SIG-M5 treated with dmso at 0.1 percent for 504 hours (cell line): ENCODE measurements at regions not wholly inside any gene's neighbourhood (a gene's known extent, or its start where the extent isn't known, plus 50 kb on each side); places are given as distances from the start of the nearest gene placed in this dataset.
"Not testable (repeated sequence)": the region's sequence is repeated elsewhere in the genome, so short reads cannot be mapped to it uniquely, and the experiment has no call there.

ENCODE experiments used
- DNase-seq: peaks from one replicate; lab custom pipeline; 2025; ENCODE audit not compliant: unreplicated experiment; lab: John Stamatoyannopoulos, UW

DNA sequence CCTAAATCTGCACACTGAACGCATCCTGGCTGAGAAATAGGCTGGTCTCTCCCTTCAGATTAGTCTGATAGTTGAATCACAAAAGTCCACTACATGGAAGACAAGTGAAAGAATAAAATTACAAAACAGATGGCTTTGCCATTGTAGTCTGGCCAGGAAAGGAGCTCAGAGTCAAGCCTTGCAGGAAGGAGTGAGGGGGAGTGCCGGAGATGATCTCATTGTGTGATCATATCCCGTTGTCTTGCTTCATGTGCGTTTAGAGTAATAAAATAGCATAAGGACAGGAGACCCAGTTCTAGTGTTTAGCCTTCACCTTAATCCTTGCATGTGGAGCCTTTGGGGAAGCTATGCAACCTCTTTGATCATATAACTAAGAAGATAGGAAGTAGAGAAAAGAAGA lies 666.7 kb upstream of the RAG2 start:
- no peak for DNase-seq

GRCh38 chr11:37264060-37264459 lies 666.0 kb upstream of the RAG2 start:
- no peak for DNase-seq

- not testable (repeated sequence) for DNase-seq
Measured at GRCh38 chr11:37263467-37263866, 665.4 kb upstream of the RAG2 start.

DNA sequence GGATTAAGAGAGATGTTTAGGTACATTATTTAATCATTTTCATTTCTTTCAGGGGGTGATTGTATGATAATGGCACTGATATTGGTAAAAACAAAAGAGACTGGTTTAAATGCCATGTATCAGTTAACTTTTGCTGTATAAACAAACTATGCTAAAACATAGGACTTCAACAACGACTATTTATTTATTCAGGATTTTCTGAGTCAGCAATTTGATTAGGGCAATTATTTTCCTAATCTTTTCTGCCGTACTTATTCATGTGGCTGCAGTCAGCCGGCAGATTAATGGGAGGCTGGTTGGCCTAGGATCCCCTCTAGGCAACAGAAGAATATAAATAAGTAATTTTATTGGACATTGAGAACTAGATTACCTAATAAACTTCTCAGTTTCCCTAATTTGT lies 661.7 kb upstream of the RAG2 start:
- DNase-seq, result no peak

- no peak for DNase-seq
Measured at GRCh38 chr11:37248145-37248544, 650.1 kb upstream of the RAG2 start.

DNA sequence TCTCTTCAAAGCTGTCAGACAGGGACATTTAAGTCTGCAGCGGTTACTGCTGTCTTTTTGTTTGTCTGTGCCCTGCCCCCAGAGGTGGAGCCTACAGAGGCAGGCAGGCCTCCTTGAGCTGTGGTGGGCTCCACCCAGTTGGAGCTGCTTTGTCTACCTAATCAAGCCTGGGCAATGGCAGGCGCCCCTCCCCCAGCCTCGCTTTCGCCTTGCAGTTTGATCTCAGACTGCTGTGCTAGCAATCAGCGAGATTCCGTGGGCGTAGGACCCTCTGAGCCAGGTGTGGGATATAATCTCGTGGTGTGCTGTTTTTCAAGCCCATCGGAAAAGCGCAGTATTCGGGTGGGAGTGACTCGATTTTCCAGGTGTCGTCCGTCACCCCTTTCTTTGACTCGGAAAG lies 648.1 kb upstream of the RAG2 start:
- not testable (repeated sequence) for DNase-seq

DNA sequence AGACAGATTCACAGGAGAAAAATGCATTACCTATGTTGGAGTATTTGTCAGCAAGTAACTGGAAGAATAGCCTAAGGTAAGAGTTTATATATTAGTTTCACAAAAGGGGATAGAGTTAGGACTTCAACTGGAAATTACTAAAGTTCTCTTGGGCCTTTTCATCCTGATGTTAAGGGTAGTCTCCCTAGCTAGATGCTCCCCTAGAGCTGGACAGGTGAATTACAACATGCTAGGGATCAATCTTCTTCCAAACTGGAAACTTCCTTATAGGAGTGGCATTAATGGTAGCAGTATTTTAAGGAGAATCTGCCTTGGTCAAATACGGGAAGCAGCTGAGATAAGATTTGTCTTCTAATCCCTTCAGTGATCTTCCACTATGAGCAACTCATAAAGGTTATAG lies 632.8 kb upstream of the RAG2 start:
- no peak for DNase-seq

- no peak for DNase-seq
Measured at GRCh38 chr11:37223962-37224361, 625.9 kb upstream of the RAG2 start.

DNA sequence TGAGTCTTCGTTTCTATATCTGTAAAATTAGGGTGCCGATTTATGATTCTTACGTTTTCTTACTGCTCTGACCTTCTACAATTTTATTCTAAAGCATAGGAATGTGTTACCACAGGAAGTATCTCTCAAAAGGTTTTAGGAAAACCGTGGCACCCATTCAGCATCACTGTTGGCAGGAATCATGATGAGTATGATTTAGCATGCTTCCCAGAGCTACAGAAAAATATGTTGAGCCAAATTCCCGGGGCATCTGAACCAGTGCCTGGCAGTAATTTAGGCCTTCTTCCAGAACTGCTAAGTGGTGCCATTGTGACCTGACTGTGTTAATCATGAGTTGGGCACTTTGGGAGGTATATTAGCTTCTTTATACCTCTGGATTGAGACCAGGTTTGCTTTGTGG lies 605.0 kb upstream of the RAG2 start:
- DNase-seq, result no peak

DNA sequence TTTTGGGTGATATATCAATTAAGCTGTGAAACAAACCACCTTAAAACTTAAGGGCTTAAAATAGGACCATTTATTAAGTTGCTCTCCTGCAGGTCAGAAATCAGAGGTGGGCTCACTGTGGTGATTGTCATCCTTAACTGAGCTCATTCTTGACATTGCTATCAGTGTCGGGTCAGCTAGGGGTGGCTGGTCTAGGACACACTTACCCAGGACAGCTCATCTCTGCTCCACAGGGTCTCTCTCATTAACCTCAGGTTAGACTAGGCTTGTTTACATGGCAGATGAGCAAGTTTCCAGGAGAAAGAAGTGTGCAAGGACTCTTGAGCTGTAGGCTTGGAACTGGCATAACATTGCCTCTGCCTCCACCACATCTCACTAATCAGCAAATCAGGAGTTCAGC lies 601.0 kb upstream of the RAG2 start:
- no peak for DNase-seq

DNA sequence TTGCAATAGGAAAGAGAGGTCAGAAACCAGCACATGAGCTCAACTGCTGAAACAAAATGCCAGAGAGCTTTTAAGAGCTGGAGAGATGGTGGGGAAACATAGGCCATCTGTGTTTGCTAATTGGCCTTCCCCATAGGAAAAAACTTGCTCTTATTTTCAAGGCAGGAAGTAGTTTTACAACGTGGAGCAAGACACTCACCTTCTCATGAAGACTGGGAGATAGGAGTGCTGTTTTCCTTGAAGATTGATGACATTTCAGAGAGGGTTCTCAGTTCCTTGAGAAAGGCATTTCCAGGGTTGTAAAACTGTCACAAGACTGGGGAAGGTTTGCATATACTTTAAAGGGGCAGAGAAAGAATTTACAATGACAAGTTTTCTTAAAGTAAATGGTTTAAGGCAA lies 586.3 kb upstream of the RAG2 start:
- no peak for DNase-seq

DNA sequence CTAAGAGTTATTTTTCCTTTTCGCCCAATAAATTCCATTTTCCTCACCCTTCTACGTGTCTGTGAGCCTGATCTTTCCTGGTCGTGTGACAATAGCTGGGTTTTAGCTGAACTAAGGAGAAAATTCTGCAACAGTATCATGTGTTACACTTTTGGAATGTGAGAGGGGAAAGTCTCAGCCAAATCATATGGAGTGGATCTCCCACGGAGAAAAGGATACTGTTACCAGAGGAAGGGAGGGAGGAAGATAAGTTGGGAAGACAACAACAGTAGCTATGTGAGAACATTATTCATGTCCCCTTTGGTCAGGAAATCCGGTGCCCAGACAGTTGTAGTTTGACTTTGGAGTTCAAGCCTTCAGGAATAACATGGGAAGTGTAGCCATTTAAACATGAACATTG lies 584.0 kb upstream of the RAG2 start:
- DNase-seq, result no peak

DNA sequence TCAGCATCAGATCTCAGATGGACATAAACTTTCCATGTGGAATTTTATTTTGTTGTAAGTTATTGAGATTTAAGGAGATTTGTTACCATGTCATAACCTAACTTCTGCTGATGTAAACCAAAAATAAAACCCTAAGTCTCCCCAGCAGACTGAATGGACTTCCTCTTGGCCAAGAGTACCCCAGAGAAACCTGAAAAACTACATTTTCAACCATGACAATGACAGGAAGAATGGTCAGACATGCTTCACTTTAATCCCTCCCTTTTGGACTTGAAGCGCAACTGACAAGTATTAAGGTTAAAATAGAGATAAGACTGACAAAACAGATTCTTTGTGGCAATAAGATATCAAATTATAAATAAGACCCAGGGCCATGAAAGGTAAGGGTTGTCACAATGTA lies 579.7 kb upstream of the RAG2 start:
- no peak for DNase-seq

- DNase-seq, result no peak
Measured at GRCh38 chr11:37171451-37171850, 573.4 kb upstream of the RAG2 start.

GRCh38 chr11:37170311-37170710 lies 572.3 kb upstream of the RAG2 start:
- DNase-seq, result no peak

GRCh38 chr11:37145434-37145833 lies 547.4 kb upstream of the RAG2 start:
- DNase-seq, result not testable (repeated sequence)

DNA sequence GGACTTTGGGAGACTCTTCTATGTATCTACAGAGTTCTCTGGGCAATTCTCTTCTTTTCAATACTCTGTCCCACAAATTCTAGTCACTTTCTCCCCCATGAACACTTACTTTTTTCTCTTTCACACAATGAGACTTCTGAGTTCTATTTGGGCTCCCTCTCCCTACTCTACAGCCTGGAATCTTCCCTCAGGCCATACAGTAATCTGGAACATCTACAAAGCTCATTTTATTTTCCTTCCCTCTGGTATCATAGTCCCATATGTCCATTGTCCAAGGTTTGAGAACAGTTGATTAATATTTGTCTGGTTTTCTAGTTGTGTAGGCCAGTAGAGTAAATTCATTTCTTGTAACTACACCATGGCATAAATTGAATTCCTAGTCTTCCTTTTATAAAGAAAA lies 544.6 kb upstream of the RAG2 start:
- no peak for DNase-seq

- DNase-seq, result no peak
Measured at GRCh38 chr11:37141707-37142106, 543.7 kb upstream of the RAG2 start.

- not testable (repeated sequence) for DNase-seq
Measured at GRCh38 chr11:37135606-37136005, 537.6 kb upstream of the RAG2 start.

DNA sequence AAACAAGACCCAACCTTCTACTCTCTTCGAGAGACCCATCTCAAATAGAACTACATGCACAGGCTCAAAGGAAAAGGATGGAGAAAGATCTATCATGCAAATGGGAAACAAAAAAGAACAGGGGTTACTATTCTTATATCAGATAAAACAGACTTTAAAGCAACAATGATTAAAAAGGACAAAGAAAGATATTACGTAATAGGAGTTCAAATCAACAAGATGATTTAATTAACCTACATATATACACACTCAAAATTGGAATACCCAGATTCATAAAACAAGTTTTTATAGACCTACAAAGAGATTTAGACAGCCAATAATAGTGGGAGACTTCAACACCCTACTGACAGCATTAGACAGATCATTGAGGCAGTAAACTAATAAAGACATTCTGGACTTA lies 536.6 kb upstream of the RAG2 start:
- DNase-seq, result no peak

- DNase-seq, result no peak
Measured at GRCh38 chr11:37124384-37124783, 526.3 kb upstream of the RAG2 start.

GRCh38 chr11:37115963-37116362 lies 517.9 kb upstream of the RAG2 start:
- no peak for DNase-seq

DNA sequence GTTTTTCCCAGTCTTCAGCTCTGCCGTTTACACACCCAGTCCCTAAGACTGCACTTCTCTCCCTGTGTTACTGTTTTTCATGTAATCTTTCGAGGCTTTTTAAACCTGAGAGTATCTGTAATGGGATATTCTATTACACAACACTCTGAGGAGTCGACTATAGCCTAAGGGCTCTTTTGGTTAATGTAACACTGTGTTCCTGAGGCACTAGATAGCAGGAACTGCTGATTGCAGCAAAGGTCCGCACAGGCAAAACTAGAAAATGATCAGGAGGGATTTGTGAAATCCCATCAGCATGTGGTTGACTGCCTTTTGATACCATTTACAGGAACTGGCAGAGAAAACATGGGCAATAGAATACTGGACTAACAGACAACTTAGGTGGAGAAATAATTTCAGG lies 512.3 kb upstream of the RAG2 start:
- DNase-seq, result no peak

GRCh38 chr11:37109286-37109585 lies 511.2 kb upstream of the RAG2 start:
- no peak for DNase-seq
